Activated CD4-positive, alpha-beta T cell treated with anti-CD3 and anti-CD28 coated beads, Interleukin-2, amount 50 U/mL, for 1 hour (primary cell): ENCODE measurements at regions not wholly inside any gene's neighbourhood (a gene's known extent, or its start where the extent isn't known, plus 50 kb on each side); places are given as distances from the start of the nearest gene placed in this dataset.
"Not testable (repeated sequence)": the region's sequence is repeated elsewhere in the genome, so short reads cannot be mapped to it uniquely, and the experiment has no call there.

ENCODE experiments used
- DNase-seq: peaks from one replicate; pipeline ENCODE4 v3.0.0-alpha.2; 2020

GRCh38 chr4:152051332-152051731, 290.5 kb upstream of the GATB start:
- not testable (repeated sequence) for DNase-seq

GRCh38 chr4:152050106-152050505, 289.3 kb upstream of the GATB start:
- DNase-seq, result no peak

- no peak for DNase-seq
Observed at GRCh38 chr4:152047451-152047850, 286.6 kb upstream of the GATB start.

- DNase-seq, result no peak
Observed at GRCh38 chr4:152045807-152046571, 285.2 kb upstream of the GATB start.

- DNase-seq, result no peak
Observed at GRCh38 chr4:152045449-152045806, 284.6 kb upstream of the GATB start.

GRCh38 chr4:152044331-152045036, 283.7 kb upstream of the GATB start:
- no peak for DNase-seq

- no peak for DNase-seq
Observed at GRCh38 chr4:152041295-152041694, 280.5 kb upstream of the GATB start.

- no peak for DNase-seq
Observed at GRCh38 chr4:152039691-152040090, 278.9 kb upstream of the GATB start.

GRCh38 chr4:152039023-152039481, 278.2 kb upstream of the GATB start:
- no peak for DNase-seq

- DNase-seq, result no peak
Observed at GRCh38 chr4:152038238-152038637, 277.4 kb upstream of the GATB start.

GRCh38 chr4:152037435-152037834, 276.6 kb upstream of the GATB start:
- no peak for DNase-seq

- DNase-seq, result no peak
Observed at GRCh38 chr4:152033621-152034020, 272.8 kb upstream of the GATB start.

GRCh38 chr4:152032722-152033131, 271.9 kb upstream of the GATB start:
- DNase-seq, result no peak

- DNase-seq, result no peak
Observed at GRCh38 chr4:152029631-152030030, 268.8 kb upstream of the GATB start.

- no peak for DNase-seq
Observed at GRCh38 chr4:152028131-152028530, 267.3 kb upstream of the GATB start.

- DNase-seq, result no peak
Observed at GRCh38 chr4:152024881-152025280, 264.1 kb upstream of the GATB start.

GRCh38 chr4:152023674-152024073, 262.9 kb upstream of the GATB start:
- DNase-seq, result no peak

- DNase-seq, result no peak
Observed at GRCh38 chr4:152022543-152022942, 261.7 kb upstream of the GATB start.

GRCh38 chr4:152021788-152022438, 261.1 kb upstream of the GATB start:
- DNase-seq, result no peak

GRCh38 chr4:152020073-152020472, 259.3 kb upstream of the GATB start:
- DNase-seq, result no peak

GRCh38 chr4:152016303-152016620, 255.5 kb upstream of the GATB start:
- DNase-seq, result no peak

GRCh38 chr4:152015597-152016302, 254.9 kb upstream of the GATB start:
- DNase-seq, result no peak

GRCh38 chr4:152014280-152014679, 253.5 kb upstream of the GATB start:
- peak; percentile 16 for DNase-seq
